Nephron (organoid): ENCODE measurements at regions not wholly inside any gene's neighbourhood (a gene's known extent, or its start where the extent isn't known, plus 50 kb on each side); places are given as distances from the start of the nearest gene placed in this dataset.

ENCODE experiments used
- H3K27ac Mint-ChIP-seq, 3 experiments: 2 replicates each; pipeline ENCODE4 v1.8.0; 2020; ENCODE audit warnings: mixed read lengths in 3 of 3, mild to moderate bottlenecking in 2 of 3, moderate library complexity in 1 of 3
- H3K27me3 Mint-ChIP-seq: 2 replicates; pipeline ENCODE4 v1.8.0; 2021; ENCODE audit warnings: low read depth, mild to moderate bottlenecking, moderate library complexity, mixed read lengths
- H3K36me3 Mint-ChIP-seq: 2 replicates; pipeline ENCODE4 v1.8.0; 2020; ENCODE audit warnings: low read depth, mixed read lengths
- H3K4me1 Mint-ChIP-seq: 2 replicates; pipeline ENCODE4 v1.8.0; 2020; ENCODE audit warnings: mixed read lengths
- H3K4me3 Mint-ChIP-seq, 3 experiments: 2 replicates each; pipeline ENCODE4 v1.8.0; 2020; ENCODE audit warnings: mild to moderate bottlenecking in 3 of 3, mixed read lengths in 3 of 3, moderate library complexity in 2 of 3
- H3K9me3 Mint-ChIP-seq: 2 replicates; pipeline ENCODE4 v1.8.0; 2020; ENCODE audit warnings: mixed read lengths
- CTCF ChIP-seq, 3 experiments: fragments of 200-600 bp; sonication (generic); IDR thresholded peaks; one replicate each; pipeline ENCODE4 v1.5.0; 2021; ENCODE audit warnings: antibody characterized with exemption in 3 of 3; ENCODE audit not compliant: unreplicated experiment in 3 of 3

GRCh38 chr2:56807861-56808260 is 624.1 kb downstream of the CCDC85A start:
- Mint-ChIP-seq H3K27ac (no peak overlapping the region), H3K9me3 (peaks cover 7% of the 10 kb centered on the region), H3K4me1 (no peaks in the 10 kb centered on the region), H3K27me3 (peaks cover 3% of the 10 kb centered on the region), H3K36me3 (no peaks in the 10 kb centered on the region), H3K4me3 (no peak overlapping the region)
- no peak for TF ChIP-seq CTCF (IDR thresholded peaks at IDR 0.05; ENCODE audit: unreplicated experiment in 3 of 3)

DNA sequence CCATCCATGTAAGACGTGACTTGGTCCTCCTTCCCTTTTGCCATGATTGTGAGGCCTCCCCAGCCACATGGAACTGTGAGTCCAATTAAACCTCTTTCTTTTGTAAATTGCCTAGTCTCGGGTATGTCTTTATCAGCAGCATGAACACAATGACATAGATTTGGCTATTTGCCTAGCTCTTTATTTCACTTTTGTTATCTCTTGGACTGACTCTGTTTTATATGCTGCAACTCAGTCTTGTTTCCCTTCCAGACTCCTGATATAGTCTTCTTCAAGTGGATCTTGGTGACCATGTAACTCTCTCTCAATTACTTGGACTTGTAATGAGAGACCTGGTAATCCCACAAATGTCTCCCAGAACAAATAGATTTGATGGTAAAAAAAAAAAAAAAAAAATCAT is 627.6 kb downstream of the CCDC85A start:
- Mint-ChIP-seq H3K27ac (no peak overlapping the region), H3K4me1 (no peaks in the 10 kb centered on the region)
- no peak for TF ChIP-seq CTCF (IDR thresholded peaks at IDR 0.05; ENCODE audit: unreplicated experiment in 3 of 3)

DNA sequence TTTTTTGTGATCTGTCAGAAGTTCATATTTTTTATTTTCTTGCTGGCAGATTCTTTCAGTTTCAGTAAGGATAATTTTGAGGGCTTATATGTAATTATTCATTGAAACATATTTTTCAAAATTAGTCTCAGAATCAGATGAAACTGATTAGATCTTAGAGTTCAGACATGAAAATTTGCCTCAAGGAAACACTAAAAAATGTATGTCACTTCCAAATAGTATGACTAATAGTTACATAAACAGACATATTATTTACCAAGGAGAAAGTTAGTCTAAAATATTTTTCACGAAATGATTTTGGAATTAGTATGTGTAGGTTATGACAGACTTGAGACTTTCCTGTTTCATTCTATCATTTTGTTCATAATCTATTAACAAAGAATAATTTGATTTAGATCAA is 628.6 kb downstream of the CCDC85A start:
- no peak overlapping the region for H3K27ac Mint-ChIP-seq
- H3K36me3 Mint-ChIP-seq = no peaks in the 10 kb centered on the region
- no peak for TF ChIP-seq CTCF (IDR thresholded peaks at IDR 0.05; ENCODE audit: unreplicated experiment in 3 of 3)
- H3K4me3 Mint-ChIP-seq = no peak overlapping the region
- peaks cover 7% of the 10 kb centered on the region for H3K9me3 Mint-ChIP-seq
- H3K4me1 Mint-ChIP-seq = no peaks in the 10 kb centered on the region
- H3K27me3 Mint-ChIP-seq = peaks cover 3% of the 10 kb centered on the region

More for the DNA sequence above, 627.6 kb downstream of the CCDC85A start:
- Mint-ChIP-seq H3K9me3 (peaks cover 7% of the 10 kb centered on the region), H3K4me3 (no peak overlapping the region), H3K27me3 (peaks cover 3% of the 10 kb centered on the region), H3K36me3 (no peaks in the 10 kb centered on the region)

DNA sequence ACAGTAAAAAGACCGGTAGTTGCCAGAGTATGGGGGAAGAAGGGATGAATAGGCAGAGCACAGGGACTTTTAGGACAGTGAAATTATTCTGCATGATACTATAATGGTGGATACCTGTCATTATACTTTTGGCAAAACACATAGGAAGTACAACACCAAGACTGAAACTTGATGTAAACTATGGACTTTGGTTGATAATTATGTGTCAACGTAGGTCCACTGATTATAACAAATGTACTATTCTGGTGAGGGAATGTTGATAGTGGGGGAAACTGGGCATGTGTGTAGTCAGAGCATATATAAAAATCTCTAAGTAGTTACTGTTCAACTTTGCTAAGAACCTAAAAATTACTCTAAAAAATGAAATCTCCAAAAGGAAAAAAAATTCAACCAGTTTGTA is 629.7 kb downstream of the CCDC85A start:
- H3K4me3 Mint-ChIP-seq = no peak overlapping the region
- no peaks in the 10 kb centered on the region for H3K36me3 Mint-ChIP-seq
- TF ChIP-seq CTCF (IDR thresholded peaks at IDR 0.05; ENCODE audit: unreplicated experiment in 3 of 3) = no peak
- H3K27me3 Mint-ChIP-seq = peaks cover 3% of the 10 kb centered on the region
- H3K27ac Mint-ChIP-seq = no peak overlapping the region
- peaks cover 11% of the 10 kb centered on the region for H3K9me3 Mint-ChIP-seq
- H3K4me1 Mint-ChIP-seq = no peaks in the 10 kb centered on the region

- H3K9me3 Mint-ChIP-seq = peaks cover 27% of the 10 kb centered on the region
- no peaks in the 10 kb centered on the region for H3K36me3 Mint-ChIP-seq
- no peak overlapping the region for H3K4me3 Mint-ChIP-seq
- no peak overlapping the region for H3K27ac Mint-ChIP-seq
- H3K4me1 Mint-ChIP-seq = no peaks in the 10 kb centered on the region
- H3K27me3 Mint-ChIP-seq = no peaks in the 10 kb centered on the region
- TF ChIP-seq CTCF (IDR thresholded peaks at IDR 0.05; ENCODE audit: unreplicated experiment in 3 of 3) = no peak
These were observed 632.9 kb downstream of the CCDC85A start for GRCh38 chr2:56816666-56817065.

- no peak for TF ChIP-seq CTCF (IDR thresholded peaks at IDR 0.05; ENCODE audit: unreplicated experiment in 3 of 3)
- H3K27ac Mint-ChIP-seq = no peak overlapping the region
- H3K4me3 Mint-ChIP-seq = no peak overlapping the region
- H3K9me3 Mint-ChIP-seq = no peaks in the 10 kb centered on the region
- no peaks in the 10 kb centered on the region for H3K27me3 Mint-ChIP-seq
- H3K36me3 Mint-ChIP-seq = no peaks in the 10 kb centered on the region
- H3K4me1 Mint-ChIP-seq = no peaks in the 10 kb centered on the region
These were observed 648.0 kb downstream of the CCDC85A start for GRCh38 chr2:56831780-56832179.
